HCT116 (cell line): ENCODE measurements at regions not wholly inside any gene's neighbourhood (a gene's known extent, or its start where the extent isn't known, plus 50 kb on each side); places are given as distances from the start of the nearest gene placed in this dataset.

Experiments used
- ATAC-seq: fragments of 200-7000 bp; cut with Tn5 transposase; 2 replicates; pipeline ENCODE4 v1.9.1; 2020; ENCODE audit warnings: mild to moderate bottlenecking, moderate library complexity
- BruUV-seq: library from RNA; stranded (reverse); fragments of 400-500 nt; replicated peaks from 2 replicates; lab custom pipeline; 2021; lab: Mats Ljungman, UMichigan
- CTCF ChIA-PET: fragments of 300-600 bp; sonication (Branson Sonifier 250); formaldehyde crosslinking; loops from one replicate; lab custom pipeline; 2021; ENCODE audit warnings: antibody characterized with exemption; lab: Charles Lee
- POLR2A ChIA-PET: fragments of 300-600, 350-600 bp; sonication (Branson Sonifier 250); formaldehyde crosslinking; loops from one replicate; lab custom pipeline; 2021; ENCODE audit warnings: antibody characterized with exemption; lab: Charles Lee
- RAD21 ChIA-PET, 2 experiments: fragments of 300-600 bp; sonication (Branson Sonifier 250); formaldehyde crosslinking; loops; one replicate each; lab custom pipeline; 2023; ENCODE audit warnings: low total read pairs in 2 of 2; ENCODE audit not compliant: uncharacterized antibody in 2 of 2, unreplicated experiment in 2 of 2, low non-redundant PET in 1 of 2; lab: Charles Lee
- DNase-seq: peaks from one replicate; pipeline ENCODE4 v3.0.0-alpha.2; 2010; ENCODE audit warnings: low read depth, low spot score
- H2AFZ ChIP-seq: fragments of 200-600 bp; shearing (Covaris generic), sonication (generic); 2 replicates; pipeline ENCODE4 v1.6.1; 2017; ENCODE audit warnings: low read depth, mixed run types, mixed read lengths, antibody characterized with exemption, low read length; ENCODE audit not compliant: poor library complexity, severe bottlenecking
- H3K27ac ChIP-seq: 2 replicates; pipeline ENCODE4 v1.5.1; 2012; ENCODE audit warnings: low read depth, low read length
- H3K27me3 ChIP-seq: fragments of 200-600 bp; sonication (generic); 2 replicates; pipeline ENCODE4 v1.6.1; 2016; ENCODE audit warnings: mixed run types, low read length, mixed read lengths; ENCODE audit not compliant: insufficient read depth
- H3K36me3 ChIP-seq, 2 experiments: fragments of 200-500 bp in 1 of 2; fragments of 200-600 bp in 1 of 2; sonication (Bioruptor generic) in 1 of 2; sonication (generic) in 1 of 2; 2 replicates each; pipeline versions ENCODE4 v1.5.1 to v1.6.1; 2014 to 2016; ENCODE audit warnings: low read length in 2 of 2, inconsistent platforms in 1 of 2, mixed read lengths in 1 of 2, mixed run types in 1 of 2; ENCODE audit not compliant: insufficient read depth in 2 of 2, control insufficient read depth in 1 of 2
- H3K4me1 ChIP-seq, 2 experiments: fragments of 200-600 bp in 1 of 2; sonication (generic) in 1 of 2; 2 replicates each; pipeline versions ENCODE4 v1.5.1 to v1.6.1; 2012 to 2017; ENCODE audit warnings: low read length in 2 of 2, inconsistent platforms in 1 of 2, mild to moderate bottlenecking in 1 of 2, mixed read lengths in 1 of 2, mixed run types in 1 of 2, moderate library complexity in 1 of 2; ENCODE audit not compliant: insufficient read depth in 2 of 2, control insufficient read depth in 1 of 2
- H3K4me2 ChIP-seq: fragments of 200-600 bp; sonication (generic); 2 replicates; pipeline ENCODE4 v1.6.1; 2017; ENCODE audit warnings: mixed run types, low read length, mixed read lengths
- H3K4me3 ChIP-seq, 2 experiments: fragments of 200-600 bp in 1 of 2; sonication (generic) in 1 of 2; replicated peaks in 1 of 2; 2 replicates each; pipeline ENCODE4 v1.5.1; 2011 to 2016; ENCODE audit warnings: low read length in 2 of 2, control low read depth in 1 of 2, low read depth in 1 of 2, mild to moderate bottlenecking in 1 of 2, mixed read lengths in 1 of 2, mixed run types in 1 of 2
- H3K79me2 ChIP-seq: fragments of 200-600 bp; sonication (generic); 2 replicates; pipeline ENCODE4 v1.6.1; 2017; ENCODE audit warnings: mild to moderate bottlenecking, mixed run types, low read length, moderate library complexity, mixed read lengths; ENCODE audit not compliant: insufficient read depth
- H3K9ac ChIP-seq: fragments of 200-600 bp; sonication (generic); 2 replicates; pipeline ENCODE4 v1.6.1; 2016; ENCODE audit warnings: low read length, mixed read lengths
- H3K9me2 ChIP-seq: fragments of 200-600 bp; sonication (generic), shearing (Covaris generic); 2 replicates; pipeline ENCODE4 v1.6.1; 2017; ENCODE audit warnings: mixed run types, mild to moderate bottlenecking, moderate library complexity; ENCODE audit not compliant: insufficient read depth
- H3K9me3 ChIP-seq, 2 experiments: fragments of 200-500 bp in 1 of 2; fragments of 200-600 bp in 1 of 2; sonication (Bioruptor generic) in 1 of 2; sonication (generic) in 1 of 2; 2 replicates each; pipeline ENCODE4 v1.6.1; 2014 to 2017; ENCODE audit warnings: low read length in 2 of 2, mixed read lengths in 2 of 2, inconsistent platforms in 1 of 2, low read depth in 1 of 2, mild to moderate bottlenecking in 1 of 2, mixed run types in 1 of 2, moderate library complexity in 1 of 2; ENCODE audit not compliant: control insufficient read depth in 1 of 2, insufficient read depth in 1 of 2
- H4K20me1 ChIP-seq: fragments of 200-600 bp; sonication (generic), shearing (Covaris generic); 2 replicates; pipeline ENCODE4 v1.6.1; 2017; ENCODE audit warnings: mixed run types, mild to moderate bottlenecking, moderate library complexity; ENCODE audit not compliant: insufficient read depth
- ATF3 ChIP-seq: IDR thresholded peaks from 2 replicates; pipeline ENCODE4 v1.6.1; 2012
- CBX3 ChIP-seq: IDR thresholded peaks from 2 replicates; pipeline ENCODE4 v1.6.1; 2012; ENCODE audit warnings: low read depth
- EZH2 ChIP-seq: fragments of 200-600 bp; sonication (generic); IDR thresholded peaks from 2 replicates; pipeline ENCODE4 v1.6.1; 2017; ENCODE audit warnings: antibody characterized with exemption, mixed run types
- EZH2phosphoT487 ChIP-seq: fragments of 200-600 bp; IDR thresholded peaks from 2 replicates; pipeline ENCODE4 v1.6.1; 2018; ENCODE audit warnings: antibody characterized with exemption, borderline replicate concordance
- JUND ChIP-seq: IDR thresholded peaks from 2 replicates; pipeline ENCODE4 v1.6.1; 2012
- POLR2AphosphoS5 ChIP-seq: IDR thresholded peaks from 2 replicates; pipeline ENCODE4 v1.6.1; 2011; ENCODE audit warnings: mild to moderate bottlenecking, low read depth, low read length, moderate library complexity
- RAD21 ChIP-seq: IDR thresholded peaks from 2 replicates; pipeline ENCODE4 v1.6.1; 2012; ENCODE audit warnings: low read depth, mild to moderate bottlenecking
- REST ChIP-seq: IDR thresholded peaks from 2 replicates; pipeline ENCODE4 v1.6.1; 2012; ENCODE audit warnings: low read depth
- ZBTB33 ChIP-seq: IDR thresholded peaks from 2 replicates; pipeline ENCODE4 v1.6.1; 2011; ENCODE audit warnings: mild to moderate bottlenecking, low read length, moderate library complexity; ENCODE audit not compliant: insufficient replicate concordance; ENCODE audit errors: extremely low read depth
- ZNF274 ChIP-seq: fragments of 200-500 bp; sonication (Bioruptor generic); IDR thresholded peaks from 2 replicates; pipeline ENCODE4 v1.6.1; 2014; ENCODE audit warnings: mild to moderate bottlenecking, low read depth, low read length, inconsistent platforms
- intact Hi-C: fragments of 100-400 bp; cut with micrococcal nuclease; formaldehyde crosslinking; loops from 2 replicates; pipeline ENCODE4 v1.10.0; 2022

- Histone ChIP-seq H3K36me3 (no peaks in the 10 kb centered on the region), H2AFZ (no peak overlapping the region), H3K79me2 (no peaks in the 10 kb centered on the region), H3K27ac (no peak overlapping the region), H3K4me3 (no peak overlapping the region), H3K4me1 (peaks cover 0 to 2% of the 10 kb centered on the region in 2 experiments; a peak in 1 of 4 replicates), H3K27me3 (no peaks in the 10 kb centered on the region), H3K9me3 (no peaks in the 10 kb centered on the region), H4K20me1 (no peaks in the 10 kb centered on the region), H3K4me2 (no peak overlapping the region), H3K9me2 (no peaks in the 10 kb centered on the region), H3K9ac (no peak overlapping the region)
- BruUV-seq, result no TSS peak
- CTCF ChIA-PET, result no interaction called here
- RAD21 ChIA-PET, result no interaction called here
- intact Hi-C loops, result no loop called here
- no peak for ATAC-seq
- TF ChIP-seq REST (no peak), ZBTB33 (no peak), EZH2 (no peak), CBX3 (no peak), JUND (no peak), POLR2AphosphoS5 (no peak), RAD21 (no peak), ZNF274 (no peak), ATF3 (no peak), EZH2phosphoT487 (no peak)
- DNase-seq, result no peak
- POLR2A ChIA-PET, result no interaction called here
Observed at GRCh38 chr20:20849161-20849560, 136.7 kb upstream of the RALGAPA2 start.
